Suprapubic skin (tissue), 3 donors: ENCODE measurements at regions not wholly inside any gene's neighbourhood (a gene's known extent, or its start where the extent isn't known, plus 50 kb on each side); places are given as distances from the start of the nearest gene placed in this dataset.

Experiments
- CTCF ChIP-seq, 2 donors: fragments of 200-600 bp in 1 of 2; fragments of 450-650 bp in 1 of 2; sonication (generic) in 1 of 2; IDR thresholded peaks; one replicate each; pipeline ENCODE4 v1.5.1; 2016 to 2019; ENCODE audit warnings: antibody characterized with exemption in 2 of 2, mild to moderate bottlenecking in 1 of 2, moderate library complexity in 1 of 2
- POLR2A ChIP-seq, 2 donors: fragments of 450-650 bp; IDR thresholded peaks; one replicate each; pipeline ENCODE4 v1.6.1; 2017; ENCODE audit warnings: antibody characterized with exemption in 2 of 2, mild to moderate bottlenecking in 2 of 2, moderate library complexity in 2 of 2

- TF ChIP-seq CTCF (IDR thresholded peaks at IDR 0.05) (no peak), POLR2A (IDR thresholded peaks at IDR 0.05) (no peak)
Measured at GRCh38 chr5:96331210-96331609, 101.8 kb downstream of the PCSK1 start.
